IPS-15b (cell line): ENCODE measurements at regions not wholly inside any gene's neighbourhood (a gene's known extent, or its start where the extent isn't known, plus 50 kb on each side); places are given as distances from the start of the nearest gene placed in this dataset.

Source experiments
- H3K27me3 ChIP-seq: one replicate; pipeline ENCODE4 v1.6.1; 2013; ENCODE audit warnings: low read length; ENCODE audit not compliant: control insufficient read depth, insufficient read depth
- H3K36me3 ChIP-seq: one replicate; pipeline ENCODE4 v1.6.1; 2013; ENCODE audit warnings: low read length; ENCODE audit not compliant: control insufficient read depth, insufficient read depth
- H3K4me1 ChIP-seq: one replicate; pipeline ENCODE4 v1.6.1; 2013; ENCODE audit warnings: mild to moderate bottlenecking, low read length; ENCODE audit not compliant: control insufficient read depth, insufficient read depth
- H3K4me3 ChIP-seq: one replicate; pipeline ENCODE4 v1.5.1; 2013; ENCODE audit warnings: low read depth, low read length
- H3K9ac ChIP-seq: one replicate; pipeline ENCODE4 v1.6.1; 2013; ENCODE audit warnings: low read depth, mild to moderate bottlenecking, low read length
- H3K9me3 ChIP-seq: one replicate; pipeline ENCODE4 v1.6.1; 2013; ENCODE audit warnings: mild to moderate bottlenecking, low read length; ENCODE audit not compliant: control insufficient read depth, insufficient read depth

GRCh38 chr2:147232225-147232669, 612.6 kb upstream of the ACVR2A start:
- Histone ChIP-seq H3K4me3 (no peak overlapping the region), H3K27me3 (no peaks in the 10 kb centered on the region), H3K9me3 (no peaks in the 10 kb centered on the region), H3K9ac (no peak overlapping the region), H3K4me1 (no peaks in the 10 kb centered on the region), H3K36me3 (no peaks in the 10 kb centered on the region)

GRCh38 chr2:147231607-147232006, 613.2 kb upstream of the ACVR2A start:
- H3K4me3 ChIP-seq = no peak overlapping the region
- H3K4me1 ChIP-seq = no peaks in the 10 kb centered on the region
- no peaks in the 10 kb centered on the region for H3K9me3 ChIP-seq
- no peaks in the 10 kb centered on the region for H3K36me3 ChIP-seq
- no peaks in the 10 kb centered on the region for H3K27me3 ChIP-seq
- no peak overlapping the region for H3K9ac ChIP-seq

GRCh38 chr2:147231081-147231480, 613.7 kb upstream of the ACVR2A start:
- Histone ChIP-seq H3K4me3 (no peak overlapping the region), H3K36me3 (no peaks in the 10 kb centered on the region), H3K9me3 (no peaks in the 10 kb centered on the region)

GRCh38 chr2:147227313-147227712, 617.5 kb upstream of the ACVR2A start:
- no peaks in the 10 kb centered on the region for H3K36me3 ChIP-seq
- H3K4me1 ChIP-seq = no peaks in the 10 kb centered on the region
- no peaks in the 10 kb centered on the region for H3K9me3 ChIP-seq
- H3K27me3 ChIP-seq = no peaks in the 10 kb centered on the region
- no peak overlapping the region for H3K9ac ChIP-seq
- no peak overlapping the region for H3K4me3 ChIP-seq

More at GRCh38 chr2:147231081-147231480, 613.7 kb upstream of the ACVR2A start:
- no peaks in the 10 kb centered on the region for H3K4me1 ChIP-seq
- no peak overlapping the region for H3K9ac ChIP-seq
- no peaks in the 10 kb centered on the region for H3K27me3 ChIP-seq

GRCh38 chr2:147224070-147224469, 620.8 kb upstream of the ACVR2A start:
- no peaks in the 10 kb centered on the region for H3K4me1 ChIP-seq
- H3K27me3 ChIP-seq = no peaks in the 10 kb centered on the region
- H3K36me3 ChIP-seq = no peaks in the 10 kb centered on the region
- no peak overlapping the region for H3K4me3 ChIP-seq
- no peak overlapping the region for H3K9ac ChIP-seq
- H3K9me3 ChIP-seq = no peaks in the 10 kb centered on the region

GRCh38 chr2:147223553-147224060, 621.2 kb upstream of the ACVR2A start:
- Histone ChIP-seq H3K9me3 (no peaks in the 10 kb centered on the region), H3K27me3 (no peaks in the 10 kb centered on the region), H3K4me1 (no peaks in the 10 kb centered on the region), H3K4me3 (no peak overlapping the region), H3K36me3 (no peaks in the 10 kb centered on the region), H3K9ac (no peak overlapping the region)

- Histone ChIP-seq H3K36me3 (no peaks in the 10 kb centered on the region), H3K4me1 (no peaks in the 10 kb centered on the region), H3K9ac (no peak overlapping the region), H3K4me3 (no peak overlapping the region), H3K27me3 (no peaks in the 10 kb centered on the region), H3K9me3 (no peaks in the 10 kb centered on the region)
Observed at GRCh38 chr2:147223119-147223518, 621.7 kb upstream of the ACVR2A start.

GRCh38 chr2:147222506-147222905, 622.3 kb upstream of the ACVR2A start:
- no peaks in the 10 kb centered on the region for H3K9me3 ChIP-seq
- H3K9ac ChIP-seq = no peak overlapping the region
- H3K27me3 ChIP-seq = no peaks in the 10 kb centered on the region
- H3K4me3 ChIP-seq = no peak overlapping the region
- H3K4me1 ChIP-seq = no peaks in the 10 kb centered on the region
- no peaks in the 10 kb centered on the region for H3K36me3 ChIP-seq

- Histone ChIP-seq H3K9ac (no peak overlapping the region), H3K4me3 (no peak overlapping the region), H3K4me1 (no peaks in the 10 kb centered on the region), H3K27me3 (no peaks in the 10 kb centered on the region), H3K36me3 (no peaks in the 10 kb centered on the region), H3K9me3 (no peaks in the 10 kb centered on the region)
Observed at GRCh38 chr2:147214914-147215313, 629.9 kb upstream of the ACVR2A start.

GRCh38 chr2:147211484-147211883, 633.3 kb upstream of the ACVR2A start:
- Histone ChIP-seq H3K36me3 (no peaks in the 10 kb centered on the region), H3K4me1 (no peaks in the 10 kb centered on the region), H3K9ac (no peak overlapping the region), H3K27me3 (no peaks in the 10 kb centered on the region), H3K4me3 (no peak overlapping the region), H3K9me3 (no peaks in the 10 kb centered on the region)

GRCh38 chr2:147204102-147204501, 640.7 kb upstream of the ACVR2A start:
- no peaks in the 10 kb centered on the region for H3K9me3 ChIP-seq
- no peaks in the 10 kb centered on the region for H3K27me3 ChIP-seq
- H3K4me3 ChIP-seq = no peak overlapping the region
- peaks cover 8% of the 10 kb centered on the region for H3K4me1 ChIP-seq
- H3K36me3 ChIP-seq = no peaks in the 10 kb centered on the region
- no peak overlapping the region for H3K9ac ChIP-seq

GRCh38 chr2:147198651-147199171, 646.1 kb upstream of the ACVR2A start:
- H3K9me3 ChIP-seq = no peaks in the 10 kb centered on the region
- H3K36me3 ChIP-seq = no peaks in the 10 kb centered on the region
- H3K4me3 ChIP-seq = no peak overlapping the region
- H3K4me1 ChIP-seq = peaks cover 26% of the 10 kb centered on the region
- H3K9ac ChIP-seq = no peak overlapping the region
- no peaks in the 10 kb centered on the region for H3K27me3 ChIP-seq
